ENCODE measurements at regions not wholly inside any gene's neighbourhood (a gene's known extent, or its start where the extent isn't known, plus 50 kb on each side); places are given as distances from the start of the nearest gene placed in this dataset.

DNA sequence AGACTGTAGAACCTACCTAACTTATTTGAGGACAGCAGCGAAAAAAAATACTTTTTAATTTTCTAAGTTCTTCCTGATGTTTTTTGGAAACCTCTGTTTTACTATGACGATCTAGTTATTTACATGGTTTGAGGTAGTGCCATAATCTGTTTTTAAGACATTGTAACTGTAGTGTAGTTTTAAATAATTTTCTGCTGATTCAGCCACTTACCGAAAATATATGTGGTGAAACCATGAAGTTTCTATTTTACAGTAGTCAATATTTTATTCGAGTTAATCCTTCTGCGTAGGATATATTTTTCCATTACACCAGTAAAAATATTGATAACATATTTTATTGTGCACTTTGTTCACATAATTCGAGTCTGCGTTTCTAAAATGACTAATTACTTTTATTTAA is 121.7 kb upstream of the RRP15 start:
- no peak for DNase-seq

DNA sequence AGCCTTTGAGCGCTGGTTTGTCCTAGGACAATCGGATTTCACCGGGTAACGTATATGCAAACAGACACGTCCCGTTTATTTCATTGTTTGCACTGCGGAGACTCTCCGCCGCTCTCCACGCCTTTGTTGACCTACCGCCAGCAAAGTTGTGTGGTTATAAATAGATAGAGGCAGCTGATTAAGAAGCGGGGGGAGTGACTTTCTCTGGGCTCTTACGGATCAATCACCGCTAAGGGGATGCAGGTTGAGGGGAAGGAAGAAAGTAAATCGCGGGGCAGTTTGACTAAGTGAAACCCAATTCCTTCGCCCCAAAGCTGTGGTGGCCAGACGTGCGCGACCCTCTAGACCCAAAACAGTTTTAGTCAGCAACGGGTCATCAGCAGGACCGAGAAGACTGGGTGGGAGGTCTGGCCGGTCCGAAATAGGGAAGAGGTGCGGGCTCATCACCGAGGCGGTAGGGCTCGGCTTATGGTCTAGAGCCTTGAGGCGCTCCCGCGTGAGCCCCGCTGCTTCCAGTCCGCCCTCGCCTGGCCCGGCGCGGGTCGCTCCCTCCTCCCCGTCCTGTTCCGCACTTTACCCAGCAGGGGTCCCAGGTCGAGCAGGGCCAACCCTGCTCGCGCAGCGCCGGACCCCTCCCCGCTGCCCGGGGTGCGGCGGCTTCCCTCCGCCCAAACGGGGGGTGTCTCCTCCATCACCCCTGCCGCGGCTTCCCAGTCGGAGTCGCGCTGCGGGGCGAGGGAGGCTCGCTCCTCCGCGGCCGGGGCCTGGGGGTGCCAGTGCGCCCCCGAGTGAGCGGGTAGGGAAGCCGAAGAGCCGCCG is 120.8 kb upstream of the RRP15 start:
- DNase-seq, result peak; percentile 26 to 27

DNA sequence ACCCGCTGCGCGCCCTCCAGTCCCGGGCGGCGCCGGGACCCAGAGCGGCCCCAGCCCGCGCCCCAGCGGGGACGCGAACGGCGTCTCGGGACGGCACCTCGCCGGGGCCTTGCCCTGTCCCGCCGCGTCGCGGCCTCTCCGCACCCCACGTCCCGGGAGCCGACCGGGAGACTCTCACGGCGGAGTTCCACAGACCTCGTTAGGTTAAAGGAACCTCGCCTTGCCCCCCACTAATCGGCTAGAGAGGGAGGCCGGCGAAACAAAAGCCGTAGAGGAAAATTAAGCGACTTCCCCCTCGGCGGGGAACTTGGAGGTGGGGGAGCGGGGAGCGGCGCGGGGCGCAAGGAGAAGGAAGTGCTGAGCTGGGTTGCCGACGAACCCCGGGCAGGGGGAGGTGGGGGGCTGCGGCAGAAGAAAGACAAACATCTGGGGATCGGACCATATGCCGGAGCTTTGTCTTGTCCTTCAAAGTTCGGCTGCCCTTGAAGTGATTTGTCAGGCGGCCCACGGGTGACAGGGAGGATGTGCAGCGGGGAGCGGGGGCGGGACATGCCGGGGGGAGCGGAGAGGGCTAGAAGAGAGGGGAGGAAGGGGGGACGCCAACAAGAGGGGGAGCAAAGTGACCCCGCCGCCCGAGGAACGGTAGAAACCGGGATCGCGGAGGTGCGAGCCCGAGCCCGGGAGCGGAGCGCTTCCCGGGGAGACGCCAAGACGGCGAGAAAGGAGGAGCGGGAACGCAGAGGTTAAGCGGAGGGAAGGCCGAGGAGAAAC is 120.0 kb upstream of the RRP15 start:
- peak; percentile 21 to 29 for DNase-seq

DNA sequence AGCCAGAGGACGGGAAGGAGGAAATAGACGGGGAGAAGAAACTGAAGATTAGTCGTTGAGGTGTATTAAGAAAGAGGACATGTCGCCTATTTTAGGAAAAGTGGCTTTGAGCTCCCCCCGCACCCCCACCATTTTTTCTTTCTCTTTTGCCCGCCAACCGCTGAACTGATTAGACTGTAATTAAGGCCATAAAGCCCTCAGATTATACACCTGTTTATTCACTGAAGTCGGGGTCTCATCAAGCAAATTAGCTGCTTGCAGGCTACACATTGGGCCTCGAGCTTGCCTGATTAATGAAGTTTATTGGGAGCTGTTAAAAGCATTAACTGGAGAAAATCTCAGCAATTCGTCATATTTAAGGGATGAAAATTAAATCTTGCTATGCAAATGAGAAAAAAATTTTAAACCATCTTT is 119.4 kb upstream of the RRP15 start:
- no peak for DNase-seq

DNA sequence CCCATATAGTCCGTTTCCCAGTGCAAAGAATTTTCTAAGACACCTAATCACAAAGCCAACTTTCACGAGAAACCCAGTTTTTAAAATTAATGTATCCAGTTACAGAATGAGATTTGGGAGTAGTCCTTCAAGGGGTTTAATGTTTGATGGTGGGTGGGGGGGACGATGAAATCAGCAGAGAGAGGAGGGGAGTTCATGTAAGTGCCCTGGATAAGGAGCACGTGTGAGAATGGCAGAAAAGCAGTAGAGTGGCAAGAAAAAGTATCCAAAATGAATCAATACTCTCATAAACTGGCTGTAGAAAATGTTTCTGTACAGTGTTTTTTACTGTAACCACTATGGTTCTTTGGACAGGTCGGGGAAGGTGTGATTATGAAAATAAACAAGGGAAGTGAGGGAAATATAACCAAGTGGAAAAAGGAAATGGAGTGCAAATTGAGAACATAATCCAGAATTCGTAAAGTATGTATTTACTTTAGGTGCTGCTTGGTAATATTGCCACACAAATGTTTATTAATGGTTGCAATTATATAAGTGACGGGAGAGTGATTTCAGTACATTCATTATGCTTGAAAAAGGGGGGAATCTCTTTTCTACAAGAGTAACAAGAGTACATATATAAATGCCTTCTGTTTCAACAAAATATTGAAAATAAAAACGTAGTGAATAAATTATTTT is 118.7 kb upstream of the RRP15 start:
- no peak for DNase-seq

DNA sequence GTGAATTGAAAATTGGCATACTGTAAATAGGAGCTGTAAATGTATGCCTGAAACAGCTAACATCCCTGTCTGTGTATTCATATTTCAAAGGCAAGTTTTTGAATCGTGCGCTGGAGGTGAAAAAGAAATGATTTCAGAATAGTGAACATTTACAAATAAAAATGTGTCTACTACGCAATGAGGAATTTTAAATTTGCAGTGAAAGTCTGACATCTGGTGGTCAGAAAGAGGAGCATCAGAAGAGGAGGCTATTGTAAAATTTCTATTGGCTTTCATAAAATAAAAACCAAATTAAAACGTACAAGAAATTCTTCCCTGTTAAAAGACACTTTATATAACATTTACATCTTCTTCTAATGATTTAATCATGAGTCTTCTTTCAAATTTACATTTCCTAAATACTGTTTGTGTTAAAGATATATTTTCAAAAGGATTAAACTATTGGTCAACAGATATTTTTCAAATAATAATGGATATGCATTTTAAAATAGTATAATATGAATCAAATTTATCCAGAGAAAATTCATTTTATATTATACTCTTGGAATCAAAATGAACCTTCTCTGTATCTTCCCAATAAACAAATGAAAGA is 113.7 kb upstream of the RRP15 start:
- no peak for DNase-seq

DNA sequence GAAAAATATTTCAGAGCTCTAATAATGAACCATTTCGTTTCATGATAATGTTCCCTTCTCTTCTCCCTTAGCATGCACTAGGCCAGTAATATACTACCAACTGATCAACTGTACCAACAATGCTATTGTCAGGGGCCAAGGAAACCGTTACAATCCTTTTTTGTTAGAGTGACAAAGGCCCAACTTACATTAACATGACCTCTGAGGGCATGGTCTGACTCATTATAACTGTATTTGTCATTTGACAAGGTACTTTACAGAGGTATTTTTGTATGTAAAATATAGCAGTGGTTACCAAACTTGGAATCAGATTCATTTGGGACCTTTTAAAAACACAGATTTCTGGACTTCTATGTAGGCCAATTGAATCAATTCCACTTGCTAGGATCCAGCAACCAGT is 102.6 kb upstream of the RRP15 start:
- no peak for DNase-seq

DNA sequence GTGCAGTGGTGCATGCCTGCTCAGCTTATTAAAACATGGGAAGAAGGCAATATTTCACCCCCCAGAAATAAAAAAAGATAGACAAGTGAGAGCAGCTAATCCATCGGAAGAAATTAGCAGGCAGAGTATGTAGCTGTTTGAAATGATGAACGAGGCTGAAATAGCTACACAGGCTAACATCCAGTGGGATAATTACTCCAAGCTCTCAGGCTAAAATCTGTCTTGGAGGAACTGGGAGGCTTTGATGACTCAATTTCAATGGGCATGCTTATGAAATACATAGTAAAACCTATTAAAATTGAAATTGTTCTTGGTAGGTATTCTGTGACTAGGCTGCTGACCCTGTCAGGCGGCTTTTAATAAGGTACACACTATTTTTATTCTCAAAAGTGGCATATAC is 84.1 kb upstream of the RRP15 start:
- DNase-seq, result no peak

DNA sequence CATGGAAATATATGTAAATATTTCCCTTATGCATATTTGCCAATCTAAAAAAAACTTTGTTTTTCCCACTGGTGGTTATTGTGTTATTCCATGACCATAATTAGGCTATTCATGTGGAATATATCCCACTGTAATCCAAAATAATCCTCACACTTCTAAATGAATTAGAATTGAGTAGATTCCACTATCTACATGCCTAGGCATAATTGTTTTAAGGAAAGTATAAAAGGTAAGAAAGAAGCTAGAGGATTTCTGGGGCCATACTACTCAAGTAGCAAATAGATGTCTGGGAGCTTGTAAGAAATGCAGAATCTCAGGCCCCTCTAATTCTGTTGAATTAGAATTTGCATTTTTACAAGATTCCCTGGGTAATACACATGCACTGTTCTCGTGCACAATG is 83.5 kb upstream of the RRP15 start:
- DNase-seq, result no peak

DNA sequence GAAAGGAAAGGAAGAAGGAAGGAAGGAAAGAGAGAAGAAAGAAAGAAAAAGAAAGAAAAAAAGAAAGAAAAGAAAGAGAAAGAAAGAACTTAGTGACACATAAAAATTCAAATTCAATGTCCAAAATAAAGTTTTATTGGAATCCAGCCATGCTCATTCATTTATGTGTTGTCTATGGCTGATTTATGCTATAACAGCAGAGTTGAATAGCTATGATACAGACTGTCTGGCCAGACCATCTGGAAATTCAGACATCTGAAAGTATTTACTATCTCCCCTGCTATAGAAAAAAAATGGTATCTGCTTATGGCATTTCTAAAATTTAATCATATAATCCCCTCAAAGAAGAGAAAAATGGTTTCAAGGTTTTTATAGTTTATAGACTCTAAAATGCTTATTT is 79.4 kb upstream of the RRP15 start:
- DNase-seq, result no peak

DNA sequence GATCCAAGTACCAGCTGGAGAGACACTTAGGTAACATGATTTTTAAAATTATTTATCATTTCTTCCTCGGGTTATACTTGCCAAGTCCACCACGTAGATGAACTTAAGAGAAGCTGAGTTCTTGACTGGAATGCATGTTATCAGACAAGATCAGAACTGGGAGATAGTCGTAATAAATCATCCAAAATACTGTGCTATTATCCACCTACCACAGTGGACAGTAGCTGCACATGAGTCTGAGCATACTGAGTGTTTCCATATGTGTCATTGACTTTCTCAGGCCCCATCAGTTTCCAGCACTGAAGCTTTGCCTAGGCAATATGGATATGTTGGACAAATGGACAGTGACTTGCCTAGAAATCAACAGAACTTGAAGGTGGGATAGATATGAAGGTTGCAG is 77.9 kb upstream of the RRP15 start:
- DNase-seq, result no peak

DNA sequence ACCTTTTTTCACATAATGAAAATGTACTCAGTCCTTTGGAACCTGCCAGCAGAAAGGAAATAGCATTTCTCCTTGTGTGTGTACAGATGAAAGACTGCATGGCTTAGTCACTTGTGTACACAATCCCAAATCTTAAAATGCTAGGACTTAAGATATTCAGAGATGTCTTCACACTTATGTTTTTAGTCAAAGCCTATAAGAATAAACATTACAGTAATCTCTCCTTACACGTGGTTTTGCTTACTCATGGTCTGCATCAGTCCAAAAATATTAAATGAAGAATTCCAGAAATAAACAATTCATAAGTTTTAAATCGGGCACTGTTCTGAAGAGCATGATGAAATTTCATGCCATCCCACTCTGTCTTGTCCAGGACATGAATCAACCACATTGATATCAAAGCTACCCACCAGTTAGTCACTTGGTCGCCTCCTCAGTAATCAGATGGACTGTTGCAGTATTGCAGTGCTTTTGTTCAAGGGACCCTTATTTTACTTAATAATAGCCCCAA is 75.7 kb upstream of the RRP15 start:
- DNase-seq, result no peak

DNA sequence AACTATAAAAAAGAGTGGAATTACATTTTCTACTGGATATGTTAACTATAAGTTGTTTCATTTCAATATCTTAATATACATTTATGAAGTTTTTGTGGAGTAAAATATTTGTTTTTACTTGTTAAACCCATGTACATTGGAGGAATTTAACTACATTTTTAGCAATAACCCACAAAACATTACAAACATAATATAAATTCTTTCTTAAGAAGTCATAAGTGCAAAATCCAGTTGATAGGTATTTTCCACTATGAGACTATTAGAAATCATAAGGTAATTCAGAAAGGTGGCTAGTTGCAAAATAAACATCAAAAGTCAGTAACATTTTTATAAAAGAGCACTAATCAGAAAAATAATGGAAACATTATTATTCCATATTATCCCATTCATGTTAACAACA is 73.9 kb upstream of the RRP15 start:
- no peak for DNase-seq

DNA sequence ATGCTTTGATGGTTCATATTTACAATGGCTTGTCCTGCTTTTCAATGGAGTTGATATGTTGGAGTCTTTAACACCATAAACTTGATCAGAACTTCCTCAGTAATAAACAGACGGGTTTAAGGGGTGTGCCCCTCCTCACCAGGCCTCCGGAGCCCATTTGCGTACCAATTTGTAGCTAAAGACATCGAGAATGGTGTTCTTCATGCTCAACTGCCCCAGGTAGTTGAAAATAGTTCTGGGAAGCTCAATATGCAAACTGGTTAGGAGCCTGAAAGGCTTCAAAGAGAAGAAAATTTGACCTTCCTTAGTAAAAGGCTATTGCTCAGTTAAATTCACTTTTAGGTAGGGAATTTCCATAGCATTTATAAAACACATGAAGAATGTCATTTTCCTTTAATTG is 68.1 kb upstream of the RRP15 start:
- no peak for DNase-seq

DNA sequence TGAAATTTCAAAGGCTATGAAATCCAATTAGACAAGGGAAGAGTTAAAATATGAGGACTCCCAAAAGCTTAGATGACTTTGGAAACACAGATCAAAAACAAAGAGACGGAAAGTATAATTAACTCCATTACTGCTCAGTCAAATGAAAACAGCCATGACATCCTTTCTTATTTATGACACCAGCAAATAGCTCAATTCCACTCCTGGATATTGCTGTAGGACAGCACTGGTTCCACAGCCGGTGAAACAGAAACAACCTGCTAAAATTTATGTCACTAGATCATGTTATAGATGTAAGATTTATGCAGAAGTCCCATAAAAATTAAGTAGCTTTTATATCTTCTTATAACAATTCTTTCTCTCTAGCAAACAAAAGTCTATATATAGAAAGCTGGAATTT is 65.6 kb upstream of the RRP15 start:
- no peak for DNase-seq

DNA sequence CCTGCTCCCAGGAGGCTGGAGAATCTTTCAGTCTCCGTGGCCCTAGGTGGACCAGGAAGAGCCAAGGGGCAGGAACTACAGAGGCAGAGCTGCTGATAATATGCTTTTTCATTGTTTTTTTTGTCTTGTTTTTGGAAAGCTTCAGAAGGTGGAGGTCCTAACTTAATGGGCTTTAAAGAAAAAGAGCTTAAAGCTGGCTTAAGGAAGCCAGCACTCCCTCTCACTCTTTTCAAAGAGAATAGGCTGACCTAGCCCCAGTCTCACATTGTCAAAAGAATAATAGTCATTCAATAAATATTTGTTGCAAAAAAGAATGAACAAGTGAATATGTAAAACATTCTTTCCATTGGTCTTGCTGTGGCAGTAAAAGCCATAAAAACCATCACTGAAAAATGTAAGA is 61.0 kb upstream of the RRP15 start:
- no peak for DNase-seq

DNA sequence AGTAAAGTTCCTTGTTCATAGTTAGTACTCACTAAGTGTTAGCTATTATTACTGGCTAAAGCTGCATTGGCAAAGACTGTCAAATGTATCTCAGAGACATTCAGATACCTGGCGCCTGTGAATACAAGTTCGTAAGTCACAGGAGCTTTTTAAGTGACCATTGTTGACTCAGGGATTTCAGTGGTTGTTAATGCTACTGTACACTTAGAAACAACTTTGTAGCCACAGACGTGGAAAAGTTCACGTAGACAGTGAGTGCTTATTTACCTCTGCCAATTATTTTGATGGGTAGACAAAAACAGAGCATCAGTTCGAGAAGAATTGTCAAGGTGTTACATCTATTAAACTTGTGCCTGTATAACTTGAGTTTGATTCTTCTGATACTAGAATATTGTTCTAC is 59.1 kb upstream of the RRP15 start:
- no peak for DNase-seq

Measured in activated T-cell treated with anti-CD3 and anti-CD28 coated beads, Interleukin-2, amount 50 U/mL, for 48 hours (primary cell).